Natural killer cell (primary cell): ENCODE measurements at regions not wholly inside any gene's neighbourhood (a gene's known extent, or its start where the extent isn't known, plus 50 kb on each side); places are given as distances from the start of the nearest gene placed in this dataset.

Experiments used
- ATAC-seq, 3 donors: fragments of 150-1000 bp in 2 of 3; fragments of 200-7000 bp in 1 of 3; cut with Tn5 transposase; 1 replicate in 1 of 3; 2 replicates in 2 of 3; pipeline ENCODE4 v1.10.0; 2021; ENCODE audit warnings: mild to moderate bottlenecking in 2 of 3, moderate library complexity in 2 of 3
- DNase-seq, 2 donors: peaks; one replicate each; pipeline versions ENCODE4 v3.0.0 to v3.0.0-alpha.2; 2013 to 2021; ENCODE audit warnings: mixed read lengths in 1 of 2
- H3K27ac ChIP-seq: one replicate; pipeline ENCODE4 v1.5.1; 2013; ENCODE audit warnings: mild to moderate bottlenecking, low read length
- H3K27me3 ChIP-seq: one replicate; pipeline ENCODE4 v1.6.1; 2013; ENCODE audit warnings: low read length; ENCODE audit not compliant: control insufficient read depth, insufficient read depth
- H3K36me3 ChIP-seq: one replicate; pipeline ENCODE4 v1.6.1; 2013; ENCODE audit warnings: low read length; ENCODE audit not compliant: control insufficient read depth, insufficient read depth
- H3K4me1 ChIP-seq: one replicate; pipeline ENCODE4 v1.6.1; 2013; ENCODE audit warnings: low read length; ENCODE audit not compliant: control insufficient read depth, insufficient read depth
- H3K4me3 ChIP-seq: one replicate; pipeline ENCODE4 v1.5.1; 2013; ENCODE audit warnings: low read length
- H3K9me3 ChIP-seq: one replicate; pipeline ENCODE4 v1.6.1; 2013; ENCODE audit warnings: low read length; ENCODE audit not compliant: control insufficient read depth, insufficient read depth
- H3K27ac Mint-ChIP-seq, 2 donors: one replicate each; pipeline ENCODE4 v1.8.0; 2022; ENCODE audit warnings: mild to moderate bottlenecking in 2 of 2, mixed read lengths in 2 of 2, moderate library complexity in 1 of 2
- H3K27me3 Mint-ChIP-seq, 2 donors: one replicate each; pipeline ENCODE4 v1.8.0; 2022; ENCODE audit warnings: low read depth in 2 of 2, mixed read lengths in 2 of 2
- H3K36me3 Mint-ChIP-seq: one replicate; pipeline ENCODE4 v1.8.0; 2022; ENCODE audit warnings: mixed read lengths
- H3K4me1 Mint-ChIP-seq, 2 donors: one replicate each; pipeline ENCODE4 v1.8.0; 2022; ENCODE audit warnings: mixed read lengths in 2 of 2
- H3K4me3 Mint-ChIP-seq: one replicate; pipeline ENCODE4 v1.8.0; 2022; ENCODE audit warnings: mild to moderate bottlenecking, moderate library complexity, mixed read lengths
- H3K9me3 Mint-ChIP-seq, 2 donors: one replicate each; pipeline ENCODE4 v1.8.0; 2022; ENCODE audit warnings: mixed read lengths in 2 of 2
- WGBS: methylation state at CpG from one replicate; pipeline ENCODE4 v1.1.7; 2013; ENCODE audit warnings: missing lambda C conversion rate; ENCODE audit not compliant: insufficient coverage; 5-methylcytosine and 5-hydroxymethylcytosine counted together
- intact Hi-C: fragments of 100-400 bp; cut with micrococcal nuclease; formaldehyde crosslinking; loops from one replicate; pipeline ENCODE4 v1.14.2; 2022
- TF ChIP-seq, protein P1 (sequence below): fragments of 200-600 bp; IDR thresholded peaks from one replicate; pipeline ENCODE4 v1.8.0; 2022; ENCODE audit warnings: antibody characterized with exemption

DNA sequence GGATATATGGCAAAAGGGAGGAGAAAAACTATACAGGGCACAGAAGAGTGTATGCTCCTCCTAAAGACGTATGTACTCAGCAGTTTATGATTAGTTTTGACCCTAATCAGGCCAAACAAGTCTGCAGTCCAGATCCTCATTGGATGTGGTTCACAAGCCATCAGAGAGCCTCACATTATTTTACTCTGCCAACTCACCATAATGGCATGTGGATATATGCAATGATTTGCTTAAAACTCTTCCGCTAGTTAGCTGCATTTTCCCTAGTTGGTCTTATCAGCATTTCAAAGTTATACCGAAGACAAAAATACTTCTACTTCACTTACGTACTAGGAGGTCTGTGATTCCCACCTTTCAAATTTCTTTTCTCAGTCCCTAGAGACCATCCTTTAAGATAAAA is 198.4 kb downstream of the CMPK2 start:
- Histone ChIP-seq H3K9me3 (no peaks in the 10 kb centered on the region), H3K27me3 (no peaks in the 10 kb centered on the region), H3K36me3 (no peaks in the 10 kb centered on the region), H3K27ac (no peak overlapping the region), H3K4me3 (no peak overlapping the region), H3K4me1 (no peaks in the 10 kb centered on the region)
- Mint-ChIP-seq H3K4me1 (no peaks in the 10 kb centered on the region), H3K9me3 (no peaks in the 10 kb centered on the region), H3K36me3 (no peaks in the 10 kb centered on the region), H3K27me3 (no peaks in the 10 kb centered on the region), H3K4me3 (no peak overlapping the region), H3K27ac (no peak overlapping the region)
- ATAC-seq (no peak), DNase-seq (no peak)
- TF ChIP-seq, protein P1, sequence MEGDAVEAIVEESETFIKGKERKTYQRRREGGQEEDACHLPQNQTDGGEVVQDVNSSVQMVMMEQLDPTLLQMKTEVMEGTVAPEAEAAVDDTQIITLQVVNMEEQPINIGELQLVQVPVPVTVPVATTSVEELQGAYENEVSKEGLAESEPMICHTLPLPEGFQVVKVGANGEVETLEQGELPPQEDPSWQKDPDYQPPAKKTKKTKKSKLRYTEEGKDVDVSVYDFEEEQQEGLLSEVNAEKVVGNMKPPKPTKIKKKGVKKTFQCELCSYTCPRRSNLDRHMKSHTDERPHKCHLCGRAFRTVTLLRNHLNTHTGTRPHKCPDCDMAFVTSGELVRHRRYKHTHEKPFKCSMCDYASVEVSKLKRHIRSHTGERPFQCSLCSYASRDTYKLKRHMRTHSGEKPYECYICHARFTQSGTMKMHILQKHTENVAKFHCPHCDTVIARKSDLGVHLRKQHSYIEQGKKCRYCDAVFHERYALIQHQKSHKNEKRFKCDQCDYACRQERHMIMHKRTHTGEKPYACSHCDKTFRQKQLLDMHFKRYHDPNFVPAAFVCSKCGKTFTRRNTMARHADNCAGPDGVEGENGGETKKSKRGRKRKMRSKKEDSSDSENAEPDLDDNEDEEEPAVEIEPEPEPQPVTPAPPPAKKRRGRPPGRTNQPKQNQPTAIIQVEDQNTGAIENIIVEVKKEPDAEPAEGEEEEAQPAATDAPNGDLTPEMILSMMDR, result no peak
- WGBS, result 88% methylated on average over 4 of the region's 4 CpGs
- intact Hi-C loops, result no loop called here

DNA sequence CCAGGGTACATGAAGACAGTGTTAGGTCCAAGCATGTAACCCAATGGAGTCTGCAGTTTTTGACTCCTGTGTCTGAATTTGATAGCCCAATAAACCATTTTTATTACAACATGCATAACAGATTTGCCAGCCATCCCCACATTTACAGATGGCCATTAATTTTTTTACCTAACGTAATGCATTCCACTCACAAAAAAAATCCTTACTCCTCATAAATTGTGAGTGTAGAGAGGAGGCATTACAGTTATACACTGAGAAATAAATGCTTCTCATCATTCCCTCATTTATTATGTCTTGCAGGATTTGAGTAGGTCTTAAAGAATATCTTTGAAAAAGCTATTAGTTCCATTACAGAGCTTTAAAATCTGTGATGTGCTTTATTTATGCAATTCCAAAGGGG is 193.8 kb downstream of the CMPK2 start:
- H3K9me3 ChIP-seq, result no peaks in the 10 kb centered on the region
- ATAC-seq (no peak), DNase-seq (no peak)
- Mint-ChIP-seq H3K9me3 (no peaks in the 10 kb centered on the region), H3K27me3 (peaks cover 0 to 8% of the 10 kb centered on the region in 2 donors), H3K4me1 (no peaks in the 10 kb centered on the region), H3K4me3 (no peak overlapping the region), H3K36me3 (no peaks in the 10 kb centered on the region), H3K27ac (no peak overlapping the region)
- H3K4me3 ChIP-seq, result no peak overlapping the region
- no peak overlapping the region for H3K27ac ChIP-seq
- no CpG with 5 or more reads among the region's 1 CpG for WGBS
- TF ChIP-seq, protein P1, result no peak
- H3K27me3 ChIP-seq, result no peaks in the 10 kb centered on the region
- intact Hi-C loops, result no loop called here
- H3K4me1 ChIP-seq, result no peaks in the 10 kb centered on the region
- H3K36me3 ChIP-seq, result no peaks in the 10 kb centered on the region

DNA sequence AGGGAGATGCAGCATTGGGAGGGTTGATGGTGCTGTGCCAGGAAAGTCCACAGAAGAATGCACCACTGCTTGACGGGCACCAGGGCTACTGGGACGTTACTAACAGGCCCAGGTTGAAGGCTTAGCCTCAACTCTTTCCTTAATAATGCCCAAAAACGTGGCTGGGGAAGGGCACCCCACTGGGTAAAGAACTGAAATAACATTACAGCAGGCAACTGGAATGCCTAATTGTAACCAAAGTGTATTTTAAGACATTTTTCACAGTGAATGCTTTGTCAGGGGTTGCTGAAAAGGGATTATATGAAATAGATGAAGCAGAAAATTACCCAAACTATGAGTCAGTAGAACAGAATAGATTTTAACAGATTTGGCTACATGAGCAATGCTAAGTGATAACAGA is 191.3 kb downstream of the CMPK2 start:
- Histone ChIP-seq H3K36me3 (no peaks in the 10 kb centered on the region), H3K4me1 (no peaks in the 10 kb centered on the region), H3K4me3 (no peak overlapping the region), H3K27ac (no peak overlapping the region), H3K9me3 (no peaks in the 10 kb centered on the region), H3K27me3 (no peaks in the 10 kb centered on the region)
- DNase-seq, result no peak
- Mint-ChIP-seq H3K4me1 (no peaks in the 10 kb centered on the region), H3K4me3 (no peak overlapping the region), H3K9me3 (no peaks in the 10 kb centered on the region), H3K27me3 (peaks cover 3 to 10% of the 10 kb centered on the region in 2 donors), H3K27ac (no peak overlapping the region), H3K36me3 (no peaks in the 10 kb centered on the region)
- WGBS, result 58% methylated on average over 3 of the region's 3 CpGs
- ATAC-seq, result no peak
- TF ChIP-seq, protein P1, result no peak
- intact Hi-C loops, result no loop called here

DNA sequence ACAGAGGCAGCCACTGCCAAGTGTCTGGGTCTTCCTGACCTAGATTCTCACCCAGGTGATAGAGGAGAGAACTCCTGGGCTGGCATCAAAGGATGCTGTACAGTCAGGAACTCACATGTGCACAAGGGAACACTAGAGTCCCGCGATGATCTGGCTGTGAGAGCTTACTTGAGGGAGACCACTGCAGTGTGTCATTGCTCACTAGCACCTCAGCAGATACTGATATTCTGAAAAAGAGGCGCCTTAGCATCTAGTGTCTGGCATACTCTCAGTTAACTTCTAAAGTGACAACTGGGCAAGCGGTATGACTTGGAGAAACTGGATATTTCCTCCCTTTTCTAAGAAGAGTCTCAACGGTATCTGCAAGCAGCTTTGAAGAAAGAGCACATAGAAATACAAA is 189.9 kb downstream of the CMPK2 start:
- 97% methylated on average over 4 of the region's 5 CpGs for WGBS
- Histone ChIP-seq H3K27me3 (no peaks in the 10 kb centered on the region), H3K27ac (no peak overlapping the region), H3K4me3 (no peak overlapping the region), H3K4me1 (no peaks in the 10 kb centered on the region), H3K9me3 (no peaks in the 10 kb centered on the region), H3K36me3 (no peaks in the 10 kb centered on the region)
- Mint-ChIP-seq H3K4me1 (no peaks in the 10 kb centered on the region), H3K27me3 (peaks cover 3 to 20% of the 10 kb centered on the region in 2 donors), H3K4me3 (no peak overlapping the region), H3K27ac (no peak overlapping the region), H3K9me3 (no peaks in the 10 kb centered on the region), H3K36me3 (no peaks in the 10 kb centered on the region)
- DNase-seq (no peak), ATAC-seq (no peak)
- intact Hi-C loops, result no loop called here
- TF ChIP-seq, protein P1, result no peak
